ENCODE measurements at regions not wholly inside any gene's neighbourhood (a gene's known extent, or its start where the extent isn't known, plus 50 kb on each side); places are given as distances from the start of the nearest gene placed in this dataset.
A peak's percentile ranks its signal among the peaks of the same experiment; 100 is the strongest.

GRCh38 chr6:164396071-164397047, 913.0 kb downstream of the C6orf118 start:
- H2AFZ ChIP-seq: peak overlapping the region; percentile 75
- H3K4me3 ChIP-seq: no peak overlapping the region
- no peak overlapping the region for H3K27ac ChIP-seq
- no peak for TF ChIP-seq EZH2 (IDR thresholded peaks at IDR 0.05; ENCODE audit: borderline replicate concordance)
- no peak for TF ChIP-seq CTCF (IDR thresholded peaks at IDR 0.05; ENCODE audit: poor library complexity)
- no peak for TF ChIP-seq EZH2phosphoT487 (IDR thresholded peaks at IDR 0.05; ENCODE audit: low read depth, severe bottlenecking, unreplicated experiment)
- peak overlapping the region; percentile 61 for H3K4me2 ChIP-seq
- no peak for DNase-seq (ENCODE audit: low spot score)
- H3K36me3 ChIP-seq (replicated peaks; ENCODE audit: insufficient read depth, low read depth): no peaks in the 10 kb centered on the region
- no peaks in the 10 kb centered on the region for H3K9me2 ChIP-seq (replicated peaks; ENCODE audit: insufficient read depth)
- H3K27me3 ChIP-seq: no peaks in the 10 kb centered on the region
- H4K20me1 ChIP-seq (ENCODE audit: insufficient read depth, poor library complexity, severe bottlenecking): no peaks in the 10 kb centered on the region
- 94% methylated on average over 9 of the region's 9 CpGs for WGBS (ENCODE audit: low lambda C conversion rate, missing lambda C conversion rate)
- H3K9me3 ChIP-seq (ENCODE audit: low read depth): no peaks in the 10 kb centered on the region
- H3K79me2 ChIP-seq: no peaks in the 10 kb centered on the region
- no peaks in the 10 kb centered on the region for H3K4me1 ChIP-seq (ENCODE audit: insufficient read depth)

- H3K27me3 ChIP-seq: no peaks in the 10 kb centered on the region
- 94% methylated on average over 1 of the region's 1 CpG for WGBS (ENCODE audit: low lambda C conversion rate, missing lambda C conversion rate)
Observed at GRCh38 chr6:164379795-164380194, 929.6 kb downstream of the C6orf118 start.

GRCh38 chr6:164378330-164378729, 931.1 kb downstream of the C6orf118 start:
- H3K9me3 ChIP-seq (ENCODE audit: low read depth): no peaks in the 10 kb centered on the region
- H3K9me2 ChIP-seq (replicated peaks; ENCODE audit: insufficient read depth): no peaks in the 10 kb centered on the region
- H3K36me3 ChIP-seq (replicated peaks; ENCODE audit: insufficient read depth, low read depth): no peaks in the 10 kb centered on the region
- WGBS (ENCODE audit: low lambda C conversion rate, missing lambda C conversion rate): 69% methylated on average over 2 of the region's 2 CpGs
- DNase-seq (ENCODE audit: low spot score): no peak
- H3K79me2 ChIP-seq: no peaks in the 10 kb centered on the region
- TF ChIP-seq EZH2 (IDR thresholded peaks at IDR 0.05; ENCODE audit: borderline replicate concordance) (no peak), EZH2phosphoT487 (IDR thresholded peaks at IDR 0.05; ENCODE audit: low read depth, severe bottlenecking, unreplicated experiment) (no peak), CTCF (IDR thresholded peaks at IDR 0.05; ENCODE audit: poor library complexity) (no peak)
- H2AFZ ChIP-seq: no peak overlapping the region
- H3K27ac ChIP-seq: no peak overlapping the region
- H3K4me2 ChIP-seq: no peak overlapping the region
- no peaks in the 10 kb centered on the region for H3K27me3 ChIP-seq
- no peak overlapping the region for H3K4me3 ChIP-seq
- no peaks in the 10 kb centered on the region for H3K4me1 ChIP-seq (ENCODE audit: insufficient read depth)
- no peaks in the 10 kb centered on the region for H4K20me1 ChIP-seq (ENCODE audit: insufficient read depth, poor library complexity, severe bottlenecking)

More at GRCh38 chr6:164379795-164380194, 929.6 kb downstream of the C6orf118 start:
- Histone ChIP-seq H3K4me1 (ENCODE audit: insufficient read depth) (no peaks in the 10 kb centered on the region), H3K9me2 (replicated peaks; ENCODE audit: insufficient read depth) (no peaks in the 10 kb centered on the region), H4K20me1 (ENCODE audit: insufficient read depth, poor library complexity, severe bottlenecking) (no peaks in the 10 kb centered on the region), H3K4me2 (no peak overlapping the region), H3K4me3 (no peak overlapping the region), H2AFZ (no peak overlapping the region), H3K36me3 (replicated peaks; ENCODE audit: insufficient read depth, low read depth) (no peaks in the 10 kb centered on the region), H3K79me2 (no peaks in the 10 kb centered on the region), H3K9me3 (ENCODE audit: low read depth) (no peaks in the 10 kb centered on the region), H3K27ac (no peak overlapping the region)
- TF ChIP-seq CTCF (IDR thresholded peaks at IDR 0.05; ENCODE audit: poor library complexity) (no peak), EZH2phosphoT487 (IDR thresholded peaks at IDR 0.05; ENCODE audit: low read depth, severe bottlenecking, unreplicated experiment) (no peak), EZH2 (IDR thresholded peaks at IDR 0.05; ENCODE audit: borderline replicate concordance) (no peak)
- DNase-seq (ENCODE audit: low spot score): no peak
